ENCODE measurements at regions not wholly inside any gene's neighbourhood (a gene's known extent, or its start where the extent isn't known, plus 50 kb on each side); places are given as distances from the start of the nearest gene placed in this dataset.

DNA sequence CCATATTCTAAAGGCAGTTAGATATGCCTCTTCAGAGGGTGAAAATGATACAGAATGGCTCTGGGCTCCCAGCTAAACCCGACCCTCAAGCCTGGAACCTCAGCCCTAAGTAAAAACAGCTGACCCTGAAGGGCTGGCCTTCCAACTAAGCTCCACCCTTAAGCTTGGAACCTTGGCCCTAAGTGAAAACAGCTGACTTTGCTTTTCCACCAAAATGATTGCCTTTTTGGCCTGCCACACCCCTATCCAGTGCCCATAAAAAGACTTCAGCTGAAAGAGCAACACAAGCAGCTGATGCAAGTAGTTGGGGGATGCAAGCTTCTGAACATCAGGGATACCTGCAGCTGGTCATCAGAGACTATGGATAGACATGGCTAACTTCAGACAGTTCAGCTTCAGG is 647.4 kb upstream of the SGCD start:
- TF ChIP-seq CTCF (IDR thresholded peaks at IDR 0.05 in 2 of 3, conservative IDR thresholded peaks at IDR 0.05 in 1 of 3; ENCODE audit: borderline replicate concordance in 1 of 3, insufficient read depth in 1 of 3, low read depth in 2 of 3, low read length in 2 of 3): no peak
- no peak for TF ChIP-seq CEBPB (IDR thresholded peaks at IDR 0.05; ENCODE audit: low read depth)
- no peak for TF ChIP-seq EGR1 (IDR thresholded peaks at IDR 0.05; ENCODE audit: low read depth)
- no peak for TF ChIP-seq POLR2AphosphoS5 (IDR thresholded peaks at IDR 0.05; ENCODE audit: low read depth, low read length)
- TF ChIP-seq, protein P1, sequence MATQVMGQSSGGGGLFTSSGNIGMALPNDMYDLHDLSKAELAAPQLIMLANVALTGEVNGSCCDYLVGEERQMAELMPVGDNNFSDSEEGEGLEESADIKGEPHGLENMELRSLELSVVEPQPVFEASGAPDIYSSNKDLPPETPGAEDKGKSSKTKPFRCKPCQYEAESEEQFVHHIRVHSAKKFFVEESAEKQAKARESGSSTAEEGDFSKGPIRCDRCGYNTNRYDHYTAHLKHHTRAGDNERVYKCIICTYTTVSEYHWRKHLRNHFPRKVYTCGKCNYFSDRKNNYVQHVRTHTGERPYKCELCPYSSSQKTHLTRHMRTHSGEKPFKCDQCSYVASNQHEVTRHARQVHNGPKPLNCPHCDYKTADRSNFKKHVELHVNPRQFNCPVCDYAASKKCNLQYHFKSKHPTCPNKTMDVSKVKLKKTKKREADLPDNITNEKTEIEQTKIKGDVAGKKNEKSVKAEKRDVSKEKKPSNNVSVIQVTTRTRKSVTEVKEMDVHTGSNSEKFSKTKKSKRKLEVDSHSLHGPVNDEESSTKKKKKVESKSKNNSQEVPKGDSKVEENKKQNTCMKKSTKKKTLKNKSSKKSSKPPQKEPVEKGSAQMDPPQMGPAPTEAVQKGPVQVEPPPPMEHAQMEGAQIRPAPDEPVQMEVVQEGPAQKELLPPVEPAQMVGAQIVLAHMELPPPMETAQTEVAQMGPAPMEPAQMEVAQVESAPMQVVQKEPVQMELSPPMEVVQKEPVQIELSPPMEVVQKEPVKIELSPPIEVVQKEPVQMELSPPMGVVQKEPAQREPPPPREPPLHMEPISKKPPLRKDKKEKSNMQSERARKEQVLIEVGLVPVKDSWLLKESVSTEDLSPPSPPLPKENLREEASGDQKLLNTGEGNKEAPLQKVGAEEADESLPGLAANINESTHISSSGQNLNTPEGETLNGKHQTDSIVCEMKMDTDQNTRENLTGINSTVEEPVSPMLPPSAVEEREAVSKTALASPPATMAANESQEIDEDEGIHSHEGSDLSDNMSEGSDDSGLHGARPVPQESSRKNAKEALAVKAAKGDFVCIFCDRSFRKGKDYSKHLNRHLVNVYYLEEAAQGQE (IDR thresholded peaks at IDR 0.05; ENCODE audit: low read depth): no peak
- no peak for TF ChIP-seq EZH2 (IDR thresholded peaks at IDR 0.05)
- no peak for TF ChIP-seq EZH2phosphoT487 (IDR thresholded peaks at IDR 0.05; ENCODE audit: borderline replicate concordance)
- TF ChIP-seq JUND (IDR thresholded peaks at IDR 0.05): no peak
- TF ChIP-seq POLR2A (IDR thresholded peaks at IDR 0.05; ENCODE audit: borderline replicate concordance, extremely low read depth, insufficient read depth, insufficient read length): no peak
- TF ChIP-seq, protein P2, sequence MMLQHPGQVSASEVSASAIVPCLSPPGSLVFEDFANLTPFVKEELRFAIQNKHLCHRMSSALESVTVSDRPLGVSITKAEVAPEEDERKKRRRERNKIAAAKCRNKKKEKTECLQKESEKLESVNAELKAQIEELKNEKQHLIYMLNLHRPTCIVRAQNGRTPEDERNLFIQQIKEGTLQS (IDR thresholded peaks at IDR 0.05): no peak
- no peak for TF ChIP-seq YY1 (IDR thresholded peaks at IDR 0.05; ENCODE audit: extremely low read depth, insufficient replicate concordance, low read depth, low read length)
